HUES64 (cell line): ENCODE measurements at regions not wholly inside any gene's neighbourhood (a gene's known extent, or its start where the extent isn't known, plus 50 kb on each side); places are given as distances from the start of the nearest gene placed in this dataset.

Experiments
- H3K27ac ChIP-seq: 2 replicates; pipeline ENCODE4 v1.7.0; 2013; ENCODE audit warnings: low read depth, low read length, inconsistent platforms
- H3K27me3 ChIP-seq: 2 replicates; pipeline ENCODE4 v1.6.1; 2013; ENCODE audit warnings: mild to moderate bottlenecking, low read length; ENCODE audit not compliant: insufficient read depth
- H3K36me3 ChIP-seq: 2 replicates; pipeline ENCODE4 v1.6.1; 2013; ENCODE audit warnings: mild to moderate bottlenecking, low read length; ENCODE audit not compliant: insufficient read depth
- H3K4me1 ChIP-seq: 2 replicates; pipeline ENCODE4 v1.6.1; 2013; ENCODE audit warnings: mild to moderate bottlenecking, low read length, moderate library complexity; ENCODE audit not compliant: insufficient read depth
- H3K4me3 ChIP-seq: 2 replicates; pipeline ENCODE4 v1.5.1; 2013; ENCODE audit warnings: mild to moderate bottlenecking, low read length, moderate library complexity
- H3K9ac ChIP-seq: 2 replicates; pipeline ENCODE4 v1.6.1; 2013; ENCODE audit warnings: mild to moderate bottlenecking, low read depth, low read length
- H3K9me3 ChIP-seq: 2 replicates; pipeline ENCODE4 v1.6.1; 2013; ENCODE audit warnings: low read depth, low read length; ENCODE audit not compliant: insufficient read depth
- WGBS: fragments of 150-250, 120-280 bp; methylation state at CpG from one replicate; pipeline ENCODE4 v1.1.7; 2013; ENCODE audit warnings: missing lambda C conversion rate; 5-methylcytosine and 5-hydroxymethylcytosine counted together

DNA sequence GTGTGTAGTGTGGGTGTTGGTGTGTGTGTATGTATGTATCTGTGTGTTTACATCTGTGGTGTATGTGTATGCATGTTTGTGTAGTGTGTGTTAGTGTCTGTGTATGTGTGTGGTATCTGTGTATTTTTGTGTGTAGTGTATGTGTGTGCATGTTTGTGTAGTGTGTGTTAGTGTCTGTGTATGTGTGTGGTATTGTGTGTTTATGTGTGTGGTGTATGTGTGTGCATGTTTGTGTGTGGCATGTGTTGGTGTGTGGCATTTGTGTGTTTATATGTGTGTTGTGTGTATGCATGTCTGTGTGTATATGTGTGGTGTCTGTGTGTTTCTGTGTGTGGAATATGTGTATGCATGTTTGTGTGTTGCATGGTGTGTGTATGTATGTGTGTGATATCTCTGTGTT, 96.4 kb downstream of the CMPK2 start:
- Histone ChIP-seq H3K36me3 (no peaks in the 10 kb centered on the region), H3K4me3 (no peak overlapping the region), H3K9ac (no peak overlapping the region), H3K27me3 (no peaks in the 10 kb centered on the region), H3K9me3 (no peaks in the 10 kb centered on the region), H3K27ac (no peak overlapping the region), H3K4me1 (peaks cover 28% of the 10 kb centered on the region)

DNA sequence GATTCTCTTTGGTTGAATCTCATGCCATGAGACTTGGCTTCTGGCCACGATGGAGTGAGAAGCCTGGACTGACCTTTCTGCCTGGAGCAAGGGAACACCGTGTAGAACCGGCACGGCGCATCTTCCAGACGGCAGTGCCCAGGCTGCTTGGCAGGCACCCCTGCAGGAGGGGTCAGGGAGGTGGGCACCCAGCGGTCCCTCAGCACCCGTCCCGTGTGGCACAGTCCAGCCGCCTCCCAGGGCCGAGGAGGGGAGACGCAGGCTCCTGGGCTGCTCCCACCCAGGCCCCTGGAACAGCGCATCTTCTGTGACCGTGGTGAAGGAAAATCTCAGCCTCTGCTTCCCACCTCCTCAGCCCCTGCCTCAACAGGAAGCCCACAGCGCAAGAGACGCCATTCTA, 95.7 kb downstream of the CMPK2 start:
- no peaks in the 10 kb centered on the region for H3K9me3 ChIP-seq
- 95% methylated on average over 16 of the region's 16 CpGs for WGBS
- H3K9ac ChIP-seq: no peak overlapping the region
- no peaks in the 10 kb centered on the region for H3K36me3 ChIP-seq
- H3K4me3 ChIP-seq: no peak overlapping the region
- no peak overlapping the region for H3K27ac ChIP-seq
- H3K4me1 ChIP-seq: peaks cover 22% of the 10 kb centered on the region
- H3K27me3 ChIP-seq: no peaks in the 10 kb centered on the region

DNA sequence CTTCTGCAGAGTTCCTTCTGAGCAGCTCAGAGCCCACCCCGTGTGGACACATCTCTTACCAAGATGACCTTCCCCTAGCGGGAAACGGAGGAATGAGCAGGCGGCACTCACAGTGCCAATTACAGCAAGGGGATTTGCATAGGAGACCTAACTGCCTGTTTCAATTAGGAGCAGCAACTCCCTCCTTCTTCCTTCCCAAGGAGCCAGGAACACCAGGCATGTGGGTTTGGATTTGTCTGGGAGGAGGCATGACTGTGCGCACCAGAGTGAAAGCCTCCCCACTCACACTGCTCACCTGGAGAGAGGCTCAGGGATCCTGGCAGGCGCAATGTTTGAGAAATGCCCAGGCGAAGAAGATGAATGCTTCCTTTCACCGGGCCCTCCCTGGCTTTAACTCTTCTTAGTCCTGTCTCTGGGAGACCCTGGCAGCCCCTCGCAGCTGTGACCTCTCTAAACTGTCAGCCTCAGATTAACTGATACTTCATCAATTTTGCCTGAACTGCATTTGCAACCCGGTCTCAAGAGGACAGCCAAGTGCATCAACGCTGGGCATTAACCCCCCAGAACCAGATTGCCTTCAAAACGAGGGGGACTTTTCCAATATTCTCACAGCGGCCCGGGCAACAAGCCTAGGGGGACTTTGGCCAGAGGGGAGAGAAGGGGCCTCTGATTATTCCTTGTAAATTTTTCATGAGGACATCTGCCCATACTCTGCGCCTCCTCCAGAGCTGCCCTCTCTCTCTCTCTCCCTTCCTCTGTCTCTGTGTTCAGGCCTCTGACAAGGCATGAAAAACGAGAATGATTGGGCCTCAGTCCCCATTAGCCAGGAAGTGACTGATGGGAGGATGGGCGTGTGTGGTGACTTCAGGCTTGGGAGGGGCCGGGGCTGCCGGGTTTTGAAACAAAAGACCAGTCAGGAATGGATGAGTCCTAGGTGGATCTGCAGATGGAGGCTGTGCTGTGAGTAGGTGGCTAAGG, 93.8 kb downstream of the CMPK2 start:
- Histone ChIP-seq H3K4me3 (0 out of 2 replicates have a peak overlapping the region, but pooled peaks have one; percentile 37), H3K9me3 (peaks cover 3% of the 10 kb centered on the region; the same call in 1 of the 2 replicates), H3K4me1 (peaks cover 16% of the 10 kb centered on the region), H3K27me3 (no peaks in the 10 kb centered on the region), H3K27ac (0 out of 2 replicates have a peak overlapping the region, but pooled peaks have one; percentile 0), H3K9ac (no peak overlapping the region), H3K36me3 (no peaks in the 10 kb centered on the region)
- 72% methylated on average over 19 of the region's 19 CpGs for WGBS

DNA sequence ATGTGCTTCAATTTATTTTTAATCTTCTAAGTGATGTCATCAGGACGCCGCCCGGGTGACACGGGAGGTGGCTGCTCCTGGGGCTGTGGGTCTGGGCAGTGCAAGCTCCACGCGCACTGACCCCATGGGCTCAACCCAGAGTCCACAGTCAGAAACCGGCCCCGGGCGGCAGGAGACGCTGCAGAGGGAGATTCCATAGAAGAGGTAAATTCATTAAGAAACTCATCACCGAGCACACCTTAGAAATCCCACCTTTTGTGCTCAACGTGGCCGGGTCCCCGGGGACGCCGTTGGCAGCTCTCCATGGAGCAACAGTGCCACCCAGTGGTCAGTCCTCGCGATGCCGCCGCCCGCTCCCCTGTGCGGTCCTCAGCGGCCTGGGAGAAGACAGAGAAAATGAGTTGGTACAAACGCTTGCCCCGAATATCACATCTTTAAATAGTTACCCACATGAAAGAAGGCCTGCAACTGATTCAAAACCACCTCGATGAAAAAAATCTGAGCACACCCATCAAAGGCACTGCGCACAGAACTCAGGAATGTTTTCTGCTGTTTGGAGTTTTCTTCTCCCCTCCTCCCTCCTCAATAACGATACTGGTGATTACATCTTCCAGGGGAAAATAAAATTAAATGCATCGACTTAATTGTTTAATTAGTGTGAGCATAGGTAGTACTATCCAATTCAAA, 92.6 kb downstream of the CMPK2 start:
- H3K9ac ChIP-seq: peak overlapping the region; percentile 50; the same call in 1 of the 2 replicates

DNA sequence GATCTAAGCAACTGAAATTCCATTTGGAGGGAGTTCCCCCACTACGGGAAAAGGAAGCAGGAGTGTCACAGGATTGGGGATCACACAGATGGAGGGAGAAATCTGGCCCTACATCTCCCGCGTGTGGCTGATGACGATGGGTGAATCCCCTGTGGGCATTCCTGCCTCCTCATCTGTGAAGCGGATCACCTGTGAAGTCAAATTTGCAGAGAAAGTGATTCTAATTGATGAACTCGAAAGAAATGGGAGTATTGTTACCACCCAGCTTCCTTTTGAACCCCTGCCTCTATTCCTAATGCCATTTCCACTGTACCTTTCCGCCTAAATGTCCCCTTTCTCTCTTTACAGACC, 92.0 kb downstream of the CMPK2 start:
- WGBS: 84% methylated on average over 7 of the region's 7 CpGs
- H3K27me3 ChIP-seq: no peaks in the 10 kb centered on the region
- no peak overlapping the region for H3K9ac ChIP-seq
- H3K36me3 ChIP-seq: no peaks in the 10 kb centered on the region
- no peak overlapping the region for H3K4me3 ChIP-seq
- H3K9me3 ChIP-seq: peaks cover 3% of the 10 kb centered on the region; the same call in 1 of the 2 replicates
- H3K27ac ChIP-seq: no peak overlapping the region
- H3K4me1 ChIP-seq: peaks cover 16% of the 10 kb centered on the region

More for the DNA sequence above, 92.6 kb downstream of the CMPK2 start:
- Histone ChIP-seq H3K9me3 (peaks cover 3% of the 10 kb centered on the region; the same call in 1 of the 2 replicates), H3K27me3 (no peaks in the 10 kb centered on the region), H3K36me3 (no peaks in the 10 kb centered on the region), H3K4me1 (peaks cover 16% of the 10 kb centered on the region), H3K27ac (no peak overlapping the region), H3K4me3 (peak overlapping the region; percentile 37)
- WGBS: 16% methylated on average over 27 of the region's 29 CpGs

DNA sequence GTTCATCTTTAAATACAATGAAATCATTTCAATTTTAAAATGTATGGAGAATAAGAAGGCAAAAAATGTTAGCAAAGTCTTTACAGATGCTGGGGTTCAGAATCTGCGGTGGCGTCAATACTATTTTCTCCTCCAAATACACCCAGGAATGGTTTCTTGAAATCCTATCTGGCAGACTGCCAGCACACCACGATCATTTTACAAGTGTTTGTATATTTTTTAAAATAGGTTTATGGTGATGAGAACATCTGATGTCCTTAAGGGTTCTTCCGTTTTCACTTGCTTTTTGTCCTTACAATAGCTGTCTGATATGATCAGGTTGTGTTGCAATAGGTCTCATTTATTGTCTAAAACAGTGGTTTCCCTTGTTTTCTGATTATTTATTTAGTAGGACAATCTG, 89.6 kb downstream of the CMPK2 start:
- 95% methylated on average over 4 of the region's 4 CpGs for WGBS
- no peak overlapping the region for H3K27ac ChIP-seq
- peaks cover 16% of the 10 kb centered on the region for H3K4me1 ChIP-seq
- peaks cover 3% of the 10 kb centered on the region; the same call in 1 of the 2 replicates for H3K9me3 ChIP-seq
- no peaks in the 10 kb centered on the region for H3K36me3 ChIP-seq
- H3K27me3 ChIP-seq: no peaks in the 10 kb centered on the region
- no peak overlapping the region for H3K9ac ChIP-seq
- no peak overlapping the region for H3K4me3 ChIP-seq

DNA sequence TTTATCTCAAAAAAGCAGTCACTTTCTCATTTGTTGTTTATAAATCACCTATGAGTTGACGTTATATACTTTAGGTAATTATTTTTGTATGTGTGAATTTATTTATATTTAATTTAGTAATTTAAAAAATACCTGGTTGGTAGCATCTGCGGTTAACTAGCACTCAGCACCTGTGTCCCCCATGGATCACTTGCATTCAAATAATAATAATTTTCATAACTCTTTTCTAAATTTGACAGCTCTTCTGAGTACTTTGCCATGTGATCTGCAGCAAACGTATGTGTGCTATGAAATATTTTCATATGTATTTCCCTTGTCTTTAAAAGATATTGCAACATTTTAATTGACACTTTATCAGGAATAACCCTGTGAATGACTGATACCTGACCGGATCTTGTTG, 88.1 kb downstream of the CMPK2 start:
- Histone ChIP-seq H3K9me3 (peaks cover 3% of the 10 kb centered on the region; the same call in 1 of the 2 replicates), H3K36me3 (no peaks in the 10 kb centered on the region), H3K4me3 (no peak overlapping the region), H3K4me1 (peaks cover 4% of the 10 kb centered on the region), H3K9ac (no peak overlapping the region), H3K27ac (no peak overlapping the region), H3K27me3 (no peaks in the 10 kb centered on the region)
- 88% methylated on average over 1 of the region's 4 CpGs for WGBS

DNA sequence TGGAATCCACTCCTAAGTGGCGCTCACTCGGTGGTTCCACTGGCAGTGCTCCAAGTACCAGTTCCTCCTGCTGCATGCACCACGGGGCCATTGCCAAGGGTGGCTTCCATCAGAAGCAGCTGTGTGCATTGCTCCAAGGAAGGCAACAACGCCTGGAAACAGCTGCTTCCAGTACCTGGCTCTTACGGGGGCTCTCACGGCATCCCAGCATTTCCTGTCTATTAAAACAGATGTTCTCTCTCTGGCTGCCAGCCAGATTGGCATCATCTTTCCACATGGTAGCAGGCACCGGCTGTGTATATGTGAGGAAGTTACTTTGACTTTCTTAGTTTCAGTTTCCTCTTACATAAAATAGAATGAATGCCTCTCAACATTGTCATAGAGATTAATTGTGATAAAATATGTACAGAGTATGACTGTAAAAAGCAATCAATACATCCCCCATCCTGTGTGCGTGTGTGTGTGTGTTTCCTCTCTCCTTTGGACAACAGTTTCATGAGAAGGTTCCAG, 84.9 kb downstream of the CMPK2 start:
- no peaks in the 10 kb centered on the region for H3K36me3 ChIP-seq
- peaks cover 3% of the 10 kb centered on the region; the same call in 1 of the 2 replicates for H3K9me3 ChIP-seq
- 96% methylated on average over 7 of the region's 8 CpGs for WGBS
- no peak overlapping the region for H3K4me3 ChIP-seq
- H3K27me3 ChIP-seq: no peaks in the 10 kb centered on the region
- H3K27ac ChIP-seq: no peak overlapping the region
- no peaks in the 10 kb centered on the region for H3K4me1 ChIP-seq
- no peak overlapping the region for H3K9ac ChIP-seq

DNA sequence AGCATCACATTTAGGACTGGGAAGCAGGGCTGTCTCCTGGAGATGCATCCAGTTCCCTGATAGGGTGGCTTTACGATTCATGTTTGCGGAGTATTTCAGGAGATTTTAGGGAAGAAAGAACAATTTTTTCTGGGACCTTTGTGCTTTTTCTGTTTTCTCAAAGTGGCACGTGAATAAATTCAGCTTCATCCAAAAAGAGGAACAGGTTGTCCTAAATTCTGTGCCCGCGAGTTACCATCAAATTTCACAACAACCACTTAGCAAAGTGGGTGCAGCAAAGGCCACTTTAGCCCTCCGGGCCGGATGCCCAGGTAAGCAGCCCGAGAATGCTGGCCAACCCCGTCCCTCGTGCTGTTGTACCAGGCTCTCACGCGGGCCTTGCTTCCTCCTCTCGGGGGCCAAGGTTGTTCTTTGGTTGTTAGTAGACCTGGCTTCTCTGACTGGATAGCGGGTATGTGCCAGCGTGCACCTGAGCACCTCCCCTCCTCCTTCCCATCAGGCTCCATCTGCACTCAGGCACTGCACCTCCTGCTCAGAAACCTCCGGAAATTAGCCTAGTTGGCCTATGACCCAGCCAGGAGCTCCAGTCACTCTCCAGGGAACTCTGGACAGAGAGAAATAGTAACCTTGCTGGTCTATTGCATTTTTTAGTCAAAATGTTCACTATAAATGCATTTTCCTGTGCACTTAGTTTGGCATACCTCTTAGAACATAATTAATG, 83.0 kb downstream of the CMPK2 start:
- Histone ChIP-seq H3K27me3 (no peaks in the 10 kb centered on the region), H3K9me3 (no peaks in the 10 kb centered on the region), H3K4me1 (no peaks in the 10 kb centered on the region), H3K27ac (no peak overlapping the region), H3K4me3 (no peak overlapping the region), H3K36me3 (no peaks in the 10 kb centered on the region), H3K9ac (no peak overlapping the region)
- WGBS: 96% methylated on average over 16 of the region's 16 CpGs

DNA sequence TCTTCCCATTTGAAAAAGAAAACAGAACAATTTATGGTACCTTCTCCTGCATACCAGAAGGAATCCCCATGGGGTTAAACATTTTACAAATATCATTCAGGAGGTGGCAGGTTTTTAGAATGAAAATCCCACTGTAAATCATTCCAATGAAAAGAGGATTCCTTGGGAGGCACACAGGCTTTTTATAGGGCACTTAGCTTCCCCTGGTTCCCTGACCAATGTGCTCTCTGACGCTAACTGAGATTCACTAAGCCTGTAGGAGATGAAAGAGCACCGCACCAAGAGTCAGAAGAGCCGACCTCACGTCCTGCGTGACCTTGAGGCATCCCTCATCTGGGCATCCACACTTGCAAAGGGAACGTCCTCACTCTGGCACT, 82.5 kb downstream of the CMPK2 start:
- no peaks in the 10 kb centered on the region for H3K9me3 ChIP-seq
- H3K4me1 ChIP-seq: no peaks in the 10 kb centered on the region
- H3K36me3 ChIP-seq: no peaks in the 10 kb centered on the region
- no peaks in the 10 kb centered on the region for H3K27me3 ChIP-seq
- H3K4me3 ChIP-seq: no peak overlapping the region
- no peak overlapping the region for H3K9ac ChIP-seq
- WGBS: 90% methylated on average over 6 of the region's 6 CpGs
- H3K27ac ChIP-seq: no peak overlapping the region
